ENCODE measurements at regions not wholly inside any gene's neighbourhood (a gene's known extent, or its start where the extent isn't known, plus 50 kb on each side); places are given as distances from the start of the nearest gene placed in this dataset.

GRCh38 chr13:79226938-79227337 is 179.1 kb downstream of the RBM26 start:
- Histone ChIP-seq H3K4me2 (replicated peaks; ENCODE audit: extremely low read depth, low read length, poor library complexity, severe bottlenecking) (peak overlapping the region; percentile 4), H3K27ac (ENCODE audit: low read depth in 1 of 2, low read length in 2 of 2) (no peak overlapping the region), H2AFZ (ENCODE audit: insufficient read depth, low read depth, low read length, poor library complexity, severe bottlenecking) (peak overlapping the region; percentile 43), H3K79me2 (ENCODE audit: insufficient read depth, low read length) (no peaks in the 10 kb centered on the region), H3K9ac (ENCODE audit: insufficient read depth, low read length, poor library complexity, severe bottlenecking) (no peak overlapping the region), H3K27me3 (ENCODE audit: control insufficient read depth in 2 of 2, insufficient read depth in 2 of 2, low read length in 2 of 2) (no peaks in the 10 kb centered on the region), H3K9me3 (replicated peaks in 1 of 2; ENCODE audit: control insufficient read depth in 1 of 2, insufficient read depth in 1 of 2, low read length in 2 of 2) (peaks cover 0 to 9% of the 10 kb centered on the region in 2 donors), H4K20me1 (ENCODE audit: insufficient read depth, low read length) (no peaks in the 10 kb centered on the region), H3K36me3 (replicated peaks in 1 of 2; ENCODE audit: control insufficient read depth in 1 of 2, insufficient read depth in 2 of 2, low read length in 2 of 2) (no peaks in the 10 kb centered on the region), H3K4me1 (ENCODE audit: control insufficient read depth in 1 of 2, insufficient read depth in 2 of 2, low read length in 2 of 2) (peaks cover 12 to 14% of the 10 kb centered on the region in 2 donors), H3K4me3 (replicated peaks in 1 of 3; ENCODE audit: low read depth in 2 of 3, low read length in 3 of 3) (no peak overlapping the region)
- no peak for TF ChIP-seq CTCF (IDR thresholded peaks at IDR 0.05)
- Mint-ChIP-seq H3K4me3 (no peak overlapping the region), H3K27me3 (ENCODE audit: low read depth in 3 of 3) (peaks cover 4 to 7% (median 5%) of the 10 kb centered on the region in 3 donors), H3K9me3 (peaks cover 2 to 21% (median 9%) of the 10 kb centered on the region in 7 donors), H3K4me1 (peaks cover 15% of the 10 kb centered on the region), H3K36me3 (peaks cover 0 to 4% of the 10 kb centered on the region in 2 donors), H3K27ac (peak overlapping the region in 1 of 7 donors; percentile 23)
- intact Hi-C loops (cut with micrococcal nuclease): no loop called here
- DNase-seq: no peak
- 87% methylated on average over 2 of the region's 7 CpGs for WGBS (ENCODE audit: insufficient coverage)

- no peak for TF ChIP-seq CTCF (IDR thresholded peaks at IDR 0.05)
- no peak overlapping the region for H3K4me3 ChIP-seq (replicated peaks in 1 of 3; ENCODE audit: low read depth in 2 of 3, low read length in 3 of 3)
- peaks cover 12 to 14% of the 10 kb centered on the region in 2 donors for H3K4me1 ChIP-seq (ENCODE audit: control insufficient read depth in 1 of 2, insufficient read depth in 2 of 2, low read length in 2 of 2)
- no peaks in the 10 kb centered on the region for H3K79me2 ChIP-seq (ENCODE audit: insufficient read depth, low read length)
- DNase-seq: no peak
- Mint-ChIP-seq H3K27ac (no peak overlapping the region), H3K9me3 (peaks cover 2 to 26% (median 10%) of the 10 kb centered on the region in 7 donors), H3K36me3 (peaks cover 0 to 4% of the 10 kb centered on the region in 2 donors), H3K4me1 (peaks cover 15% of the 10 kb centered on the region), H3K27me3 (ENCODE audit: low read depth in 3 of 3) (peaks cover 5 to 7% (median 7%) of the 10 kb centered on the region in 3 donors), H3K4me3 (no peak overlapping the region)
- H3K36me3 ChIP-seq (replicated peaks in 1 of 2; ENCODE audit: control insufficient read depth in 1 of 2, insufficient read depth in 2 of 2, low read length in 2 of 2): no peaks in the 10 kb centered on the region
- H3K9me3 ChIP-seq (replicated peaks in 1 of 2; ENCODE audit: control insufficient read depth in 1 of 2, insufficient read depth in 1 of 2, low read length in 2 of 2): peaks cover 0 to 9% of the 10 kb centered on the region in 2 donors
- intact Hi-C loops (cut with micrococcal nuclease): no loop called here
- H3K27me3 ChIP-seq (ENCODE audit: control insufficient read depth in 2 of 2, insufficient read depth in 2 of 2, low read length in 2 of 2): no peaks in the 10 kb centered on the region
- no peak overlapping the region for H3K9ac ChIP-seq (ENCODE audit: insufficient read depth, low read length, poor library complexity, severe bottlenecking)
- H2AFZ ChIP-seq (ENCODE audit: insufficient read depth, low read depth, low read length, poor library complexity, severe bottlenecking): no peak overlapping the region
- whole genome bisulfite sequencing (ENCODE audit: insufficient coverage): 64% methylated on average over 3 of the region's 8 CpGs
- H3K27ac ChIP-seq (ENCODE audit: low read depth in 1 of 2, low read length in 2 of 2): no peak overlapping the region
- no peak overlapping the region for H3K4me2 ChIP-seq (replicated peaks; ENCODE audit: extremely low read depth, low read length, poor library complexity, severe bottlenecking)
- no peaks in the 10 kb centered on the region for H4K20me1 ChIP-seq (ENCODE audit: insufficient read depth, low read length)
Measured at GRCh38 chr13:79226250-79226649, 179.8 kb downstream of the RBM26 start.

Measured in CD14-positive monocyte (primary cell).